Neutrophil (primary cell): ENCODE measurements at regions not wholly inside any gene's neighbourhood (a gene's known extent, or its start where the extent isn't known, plus 50 kb on each side); places are given as distances from the start of the nearest gene placed in this dataset.

Experiments used
- H3K27ac ChIP-seq: fragments of 200-600 bp; sonication (generic); 2 replicates; pipeline ENCODE4 v1.5.1; 2016; ENCODE audit warnings: mild to moderate bottlenecking, moderate library complexity
- H3K27me3 ChIP-seq: fragments of 200-600 bp; sonication (generic); 2 replicates; pipeline ENCODE4 v1.6.0; 2016; ENCODE audit warnings: mild to moderate bottlenecking
- H3K36me3 ChIP-seq: fragments of 200-600 bp; sonication (generic); 2 replicates; pipeline ENCODE4 v1.5.1; 2017
- H3K4me1 ChIP-seq, 2 experiments: fragments of 200-600 bp in 1 of 2; sonication (generic) in 1 of 2; 1 replicate in 1 of 2; 2 replicates in 1 of 2; pipeline versions ENCODE4 v1.5.1 to v1.6.1; 2013 to 2016; ENCODE audit warnings: low read depth in 1 of 2, low read length in 1 of 2, mild to moderate bottlenecking in 1 of 2, moderate library complexity in 1 of 2; ENCODE audit not compliant: control insufficient read depth in 1 of 2, insufficient read depth in 1 of 2
- H3K4me3 ChIP-seq, 2 experiments: fragments of 200-600 bp in 1 of 2; sonication (generic) in 1 of 2; 1 replicate in 1 of 2; 2 replicates in 1 of 2; pipeline ENCODE4 v1.5.1; 2013 to 2016; ENCODE audit warnings: low read depth in 1 of 2, low read length in 1 of 2, mild to moderate bottlenecking in 1 of 2, moderate library complexity in 1 of 2
- H3K9me3 ChIP-seq: fragments of 200-600 bp; sonication (generic); 2 replicates; pipeline ENCODE4 v1.5.1; 2016
- TF ChIP-seq, protein P1 (sequence below): fragments of 200-600 bp; sonication (generic); IDR thresholded peaks from 2 replicates; pipeline ENCODE4 v1.5.1; 2016; ENCODE audit warnings: antibody characterized with exemption

DNA sequence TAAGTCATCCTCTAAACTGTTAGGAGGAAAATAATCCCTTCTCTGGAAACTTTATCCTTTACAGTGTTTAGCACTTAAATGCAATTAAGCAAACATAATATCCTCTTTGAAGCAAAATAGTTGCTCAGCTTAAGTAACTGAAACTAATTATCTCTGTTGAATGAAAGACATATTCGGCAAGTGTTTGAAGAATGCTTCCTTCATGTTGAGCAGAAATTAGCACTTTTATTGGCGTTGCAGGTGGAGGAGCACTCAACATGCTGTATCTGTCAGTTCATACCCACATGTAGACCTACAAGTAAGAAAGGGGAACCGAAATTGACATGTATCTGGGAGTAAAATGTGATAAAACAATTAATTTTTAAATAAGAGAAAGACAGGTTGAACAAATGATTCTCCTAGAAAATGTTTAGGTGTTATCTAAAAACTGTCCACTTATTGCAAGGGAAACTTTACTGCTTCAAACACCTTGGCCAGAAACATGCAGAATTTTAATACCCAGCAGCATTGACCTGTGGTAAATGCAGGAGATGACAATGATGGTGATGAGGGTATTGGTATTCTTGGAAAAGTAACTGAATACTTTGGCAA, 987.0 kb upstream of the MAP3K7 start:
- no peaks in the 10 kb centered on the region for H3K27me3 ChIP-seq

DNA sequence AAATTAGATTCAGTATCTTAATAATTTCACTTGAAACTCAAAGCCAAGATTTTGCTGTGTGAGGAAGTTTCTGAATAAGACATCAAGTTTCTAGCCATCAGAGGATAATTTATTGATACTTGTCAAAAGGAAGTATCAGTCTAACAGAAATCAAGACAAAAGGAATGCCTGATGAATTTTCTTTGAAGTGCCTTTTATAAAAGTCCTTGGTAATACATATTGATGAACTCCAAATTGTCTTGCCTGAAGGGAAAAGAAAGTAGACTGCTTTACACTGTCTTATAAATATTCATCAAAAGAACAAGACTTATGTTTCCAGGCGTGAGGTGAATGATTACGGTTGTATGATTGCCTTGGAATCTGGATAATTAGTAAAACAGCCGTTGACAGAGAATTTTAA, 986.0 kb upstream of the MAP3K7 start:
- Histone ChIP-seq H3K27ac (no peak overlapping the region), H3K4me3 (no peak overlapping the region), H3K9me3 (no peaks in the 10 kb centered on the region), H3K4me1 (no peaks in the 10 kb centered on the region), H3K36me3 (no peaks in the 10 kb centered on the region), H3K27me3 (no peaks in the 10 kb centered on the region)
- TF ChIP-seq, protein P1, sequence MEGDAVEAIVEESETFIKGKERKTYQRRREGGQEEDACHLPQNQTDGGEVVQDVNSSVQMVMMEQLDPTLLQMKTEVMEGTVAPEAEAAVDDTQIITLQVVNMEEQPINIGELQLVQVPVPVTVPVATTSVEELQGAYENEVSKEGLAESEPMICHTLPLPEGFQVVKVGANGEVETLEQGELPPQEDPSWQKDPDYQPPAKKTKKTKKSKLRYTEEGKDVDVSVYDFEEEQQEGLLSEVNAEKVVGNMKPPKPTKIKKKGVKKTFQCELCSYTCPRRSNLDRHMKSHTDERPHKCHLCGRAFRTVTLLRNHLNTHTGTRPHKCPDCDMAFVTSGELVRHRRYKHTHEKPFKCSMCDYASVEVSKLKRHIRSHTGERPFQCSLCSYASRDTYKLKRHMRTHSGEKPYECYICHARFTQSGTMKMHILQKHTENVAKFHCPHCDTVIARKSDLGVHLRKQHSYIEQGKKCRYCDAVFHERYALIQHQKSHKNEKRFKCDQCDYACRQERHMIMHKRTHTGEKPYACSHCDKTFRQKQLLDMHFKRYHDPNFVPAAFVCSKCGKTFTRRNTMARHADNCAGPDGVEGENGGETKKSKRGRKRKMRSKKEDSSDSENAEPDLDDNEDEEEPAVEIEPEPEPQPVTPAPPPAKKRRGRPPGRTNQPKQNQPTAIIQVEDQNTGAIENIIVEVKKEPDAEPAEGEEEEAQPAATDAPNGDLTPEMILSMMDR = no peak

More for the DNA sequence above, 987.0 kb upstream of the MAP3K7 start:
- H3K27ac ChIP-seq = no peak overlapping the region
- H3K4me3 ChIP-seq = no peak overlapping the region
- TF ChIP-seq, protein P1 = no peak
- no peaks in the 10 kb centered on the region for H3K36me3 ChIP-seq
- H3K4me1 ChIP-seq = no peaks in the 10 kb centered on the region
- H3K9me3 ChIP-seq = no peaks in the 10 kb centered on the region

DNA sequence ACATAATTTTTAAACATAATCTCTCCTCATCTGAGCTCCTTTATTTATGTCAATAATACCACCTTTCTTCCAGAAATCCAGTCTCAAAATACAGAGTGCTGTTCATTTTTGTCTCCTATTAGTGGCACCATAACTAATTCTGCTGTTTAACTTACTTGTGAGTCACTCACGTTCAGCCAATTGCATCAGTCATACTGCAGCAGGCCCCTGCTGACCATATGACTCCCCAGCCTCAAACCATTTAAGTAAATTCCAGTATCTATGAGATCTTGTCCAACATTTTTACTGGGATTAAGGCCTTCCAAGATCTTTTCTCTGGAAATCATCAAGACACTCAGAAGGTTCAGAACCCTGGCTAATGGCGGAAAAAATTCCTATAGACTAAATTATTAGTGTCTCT, 982.2 kb upstream of the MAP3K7 start:
- no peaks in the 10 kb centered on the region for H3K27me3 ChIP-seq
- no peak overlapping the region for H3K4me3 ChIP-seq
- no peaks in the 10 kb centered on the region for H3K36me3 ChIP-seq
- TF ChIP-seq, protein P1 = no peak
- no peak overlapping the region for H3K27ac ChIP-seq
- H3K4me1 ChIP-seq = no peaks in the 10 kb centered on the region
- H3K9me3 ChIP-seq = no peaks in the 10 kb centered on the region

DNA sequence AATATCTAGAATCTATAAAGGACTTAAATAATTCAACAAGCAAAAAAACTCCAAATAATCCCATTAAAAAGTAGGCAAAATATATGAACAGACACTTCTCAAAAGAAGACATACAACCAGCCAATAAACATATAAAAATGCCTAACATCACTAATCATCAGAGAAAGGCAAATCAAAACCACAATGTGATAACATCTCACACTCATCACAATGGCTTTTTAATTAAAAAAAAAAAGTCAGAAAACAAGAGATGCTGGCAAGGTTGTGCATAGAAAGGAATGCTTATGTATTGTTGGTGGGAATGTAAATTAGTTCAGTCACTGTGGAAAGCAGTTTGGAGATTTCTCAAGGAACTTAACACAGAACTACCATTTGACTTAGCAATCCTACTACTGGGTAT, 979.6 kb upstream of the MAP3K7 start:
- TF ChIP-seq, protein P1 = no peak
- H3K36me3 ChIP-seq = no peaks in the 10 kb centered on the region
- no peaks in the 10 kb centered on the region for H3K27me3 ChIP-seq
- no peaks in the 10 kb centered on the region for H3K4me1 ChIP-seq
- no peak overlapping the region for H3K4me3 ChIP-seq
- H3K9me3 ChIP-seq = no peaks in the 10 kb centered on the region
- H3K27ac ChIP-seq = no peak overlapping the region

DNA sequence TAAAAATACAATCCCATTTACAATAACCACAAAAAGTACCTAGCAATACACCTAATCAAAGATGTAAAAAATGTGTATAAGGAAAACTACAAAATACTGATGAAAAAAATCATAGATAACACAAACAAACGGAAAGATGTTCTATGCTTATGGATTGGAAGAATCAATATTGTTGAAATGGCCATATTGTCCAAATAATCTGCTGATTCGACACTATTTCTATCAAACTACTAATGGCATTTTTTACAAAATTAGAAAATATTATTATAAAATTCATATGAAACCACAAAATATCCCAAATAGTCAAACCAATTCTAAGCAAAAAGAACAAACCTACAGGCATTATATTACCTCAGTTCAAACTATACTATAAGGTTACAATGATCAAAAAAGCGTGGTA, 978.3 kb upstream of the MAP3K7 start:
- no peaks in the 10 kb centered on the region for H3K36me3 ChIP-seq
- no peak overlapping the region for H3K4me3 ChIP-seq
- TF ChIP-seq, protein P1 = no peak
- no peak overlapping the region for H3K27ac ChIP-seq
- no peaks in the 10 kb centered on the region for H3K9me3 ChIP-seq
- H3K27me3 ChIP-seq = no peaks in the 10 kb centered on the region
- no peaks in the 10 kb centered on the region for H3K4me1 ChIP-seq

DNA sequence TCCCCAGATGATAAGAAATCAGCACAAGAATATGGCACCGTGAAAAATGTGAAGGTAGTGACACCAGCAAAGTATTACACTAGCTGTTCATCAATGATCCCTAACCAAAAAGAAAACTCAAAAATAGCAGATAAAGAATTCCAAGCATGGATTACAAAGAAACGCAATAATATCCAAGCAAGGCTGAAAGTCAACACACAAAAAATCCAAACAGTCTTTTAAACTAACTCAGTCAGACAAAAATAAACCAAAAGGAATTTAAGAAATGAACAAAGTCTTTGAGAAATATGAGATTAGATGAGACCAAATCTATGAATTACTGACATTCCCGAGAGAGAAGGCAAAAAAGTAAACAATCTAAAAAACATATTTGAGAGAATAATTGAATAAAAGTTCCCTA, 976.1 kb upstream of the MAP3K7 start:
- H3K36me3 ChIP-seq = no peaks in the 10 kb centered on the region
- H3K4me3 ChIP-seq = no peak overlapping the region
- no peak overlapping the region for H3K27ac ChIP-seq
- TF ChIP-seq, protein P1 = no peak
- H3K27me3 ChIP-seq = no peaks in the 10 kb centered on the region
- no peaks in the 10 kb centered on the region for H3K9me3 ChIP-seq
- H3K4me1 ChIP-seq = no peaks in the 10 kb centered on the region
